ENCODE measurements at regions not wholly inside any gene's neighbourhood (a gene's known extent, or its start where the extent isn't known, plus 50 kb on each side); places are given as distances from the start of the nearest gene placed in this dataset.

DNA sequence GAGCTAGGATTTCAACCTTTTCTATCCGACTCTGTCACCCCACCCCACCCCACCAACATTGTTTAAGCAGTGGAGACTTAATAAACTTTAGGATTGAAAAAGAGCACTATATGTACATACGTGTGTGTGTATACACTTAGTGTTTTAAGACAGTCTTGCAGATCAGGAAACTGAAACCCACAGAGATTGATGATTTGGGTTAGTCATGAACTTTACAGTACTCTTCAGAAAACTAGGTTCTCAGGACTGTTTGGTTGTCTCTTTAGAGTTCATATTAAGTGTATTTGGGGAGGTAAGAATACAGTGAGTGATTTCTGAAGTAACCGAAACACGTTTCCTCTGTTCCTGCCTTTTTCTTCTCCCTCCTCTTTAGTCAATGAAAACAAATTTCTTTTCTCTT is 1043.1 kb downstream of the TLE1 start:
- TF ChIP-seq CTCF (IDR thresholded peaks at IDR 0.05) (no peak), POLR2A (IDR thresholded peaks at IDR 0.05) (no peak), POLR2AphosphoS5 (IDR thresholded peaks at IDR 0.05) (no peak)

All from transverse colon (tissue), 4 donors.